ENCODE measurements at regions not wholly inside any gene's neighbourhood (a gene's known extent, or its start where the extent isn't known, plus 50 kb on each side); places are given as distances from the start of the nearest gene placed in this dataset.

DNA sequence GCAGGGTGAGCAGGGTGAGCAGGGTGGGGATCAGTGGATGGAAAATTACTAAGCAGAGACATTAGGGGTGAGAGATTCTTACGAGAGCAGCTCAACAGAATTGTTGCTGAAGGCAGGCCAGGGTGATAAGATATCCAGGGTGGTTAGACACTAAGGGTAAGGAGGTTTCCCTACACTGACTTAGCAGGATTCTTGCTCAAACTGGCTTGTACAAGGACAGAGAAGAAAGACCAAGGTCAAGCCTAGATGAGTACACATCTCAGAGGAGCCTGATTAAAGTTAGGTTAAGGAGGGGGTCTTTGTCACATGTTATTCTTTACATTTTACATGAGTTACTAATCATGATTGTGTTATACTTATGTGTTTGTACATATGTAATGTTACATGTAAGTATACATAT is 262.8 kb upstream of the FANCL start:
- peaks cover 2 to 5% of the 10 kb centered on the region in 2 donors for H3K27me3 Mint-ChIP-seq
- H3K4me1 Mint-ChIP-seq (ENCODE audit: low read depth in 2 of 2): no peaks in the 10 kb centered on the region
- no peaks in the 10 kb centered on the region for H3K36me3 Mint-ChIP-seq

DNA sequence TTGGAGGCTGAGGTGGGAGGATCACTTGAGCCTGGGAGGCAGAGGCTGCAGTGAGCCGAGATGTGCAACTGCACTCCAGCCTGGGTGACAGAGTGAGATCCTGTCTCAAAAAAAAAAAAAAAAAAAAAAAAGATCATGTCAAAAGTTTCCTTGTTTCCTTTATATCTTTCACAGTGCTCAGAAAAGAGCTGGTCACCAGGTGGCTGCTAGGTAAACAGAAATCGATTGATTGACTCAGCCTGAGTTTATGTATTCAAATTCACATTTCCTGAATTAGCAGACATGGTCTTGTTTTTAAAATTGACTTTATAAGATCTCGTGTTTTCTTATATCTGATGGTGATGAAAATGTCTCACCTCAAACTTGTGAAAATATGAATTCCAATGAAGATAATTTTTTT is 261.8 kb upstream of the FANCL start:
- Mint-ChIP-seq H3K27me3 (peaks cover under 1 to 5% of the 10 kb centered on the region in 2 donors), H3K36me3 (no peaks in the 10 kb centered on the region), H3K4me3 (no peak overlapping the region), H3K9me3 (no peaks in the 10 kb centered on the region), H3K4me1 (ENCODE audit: low read depth in 2 of 2) (no peaks in the 10 kb centered on the region), H3K27ac (no peak overlapping the region)
- DNase-seq (ENCODE audit: low spot score) (no peak), ATAC-seq (no peak)

More for the DNA sequence above, 262.8 kb upstream of the FANCL start:
- Mint-ChIP-seq H3K9me3 (no peaks in the 10 kb centered on the region), H3K27ac (no peak overlapping the region), H3K4me3 (no peak overlapping the region)
- ATAC-seq (no peak), DNase-seq (ENCODE audit: low spot score) (no peak)

DNA sequence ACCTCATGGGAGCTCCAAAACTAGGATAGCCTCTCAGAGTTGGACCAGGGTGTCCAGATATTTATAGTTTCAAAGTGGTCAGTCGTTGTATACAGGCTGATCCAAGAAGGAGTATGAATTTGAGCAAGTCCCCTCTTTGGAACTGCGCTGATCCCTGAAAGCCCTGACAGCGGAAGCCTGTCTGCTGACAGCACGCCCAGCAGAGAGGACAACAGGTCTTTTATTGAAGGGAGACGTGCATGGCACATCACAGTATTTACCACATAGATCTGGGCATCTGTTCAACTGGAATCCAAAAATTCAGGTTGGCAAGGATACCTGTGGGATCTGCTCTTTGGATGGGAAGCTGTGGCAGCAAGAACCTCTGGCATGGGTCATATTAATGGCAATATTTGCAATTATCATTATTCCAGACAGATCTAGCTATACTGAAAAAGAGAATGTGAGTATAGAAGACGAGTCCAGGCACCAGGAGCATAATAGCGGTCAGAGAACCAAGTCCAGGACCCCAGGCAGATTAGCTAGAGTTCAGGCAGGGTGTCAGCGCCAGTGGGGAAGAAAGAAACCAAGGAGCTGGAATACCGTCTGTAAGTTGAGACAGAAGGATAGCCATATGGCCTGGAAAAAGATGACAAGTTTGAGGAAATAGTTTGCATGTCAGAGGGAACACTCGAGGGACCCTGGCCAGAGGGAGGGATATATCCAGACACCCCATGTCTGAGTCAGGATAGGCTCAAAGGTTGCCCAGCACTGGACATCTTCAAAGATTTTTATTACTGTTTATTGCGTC is 260.4 kb upstream of the FANCL start:
- H3K4me1 Mint-ChIP-seq (ENCODE audit: low read depth in 2 of 2): no peaks in the 10 kb centered on the region
- H3K27ac Mint-ChIP-seq: no peak overlapping the region
- H3K4me3 Mint-ChIP-seq: no peak overlapping the region
- peaks cover 0 to 5% of the 10 kb centered on the region in 2 donors for H3K27me3 Mint-ChIP-seq
- DNase-seq (ENCODE audit: low spot score) (no peak), ATAC-seq (no peak)
- H3K36me3 Mint-ChIP-seq: no peaks in the 10 kb centered on the region
- H3K9me3 Mint-ChIP-seq: no peaks in the 10 kb centered on the region

DNA sequence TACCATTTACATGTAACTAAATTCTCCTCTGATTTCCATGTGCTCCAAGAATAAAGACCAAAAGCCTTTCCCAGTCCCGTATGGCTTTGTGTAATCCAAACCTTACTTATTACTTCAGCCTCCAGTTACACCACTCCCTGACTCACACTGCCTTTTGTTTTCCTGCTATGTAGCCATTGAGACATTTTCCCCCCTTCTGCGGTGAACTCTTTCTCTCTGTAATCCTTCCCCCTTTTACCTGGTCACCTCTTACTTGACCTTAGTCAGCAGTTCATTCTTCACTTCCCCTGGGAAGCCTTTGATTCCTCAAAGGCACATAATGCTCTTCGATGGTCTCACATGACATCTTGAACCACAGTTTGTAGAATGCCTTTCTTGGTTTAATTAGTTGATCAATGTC is 256.0 kb upstream of the FANCL start:
- Mint-ChIP-seq H3K9me3 (no peaks in the 10 kb centered on the region), H3K36me3 (no peaks in the 10 kb centered on the region), H3K4me3 (no peak overlapping the region), H3K4me1 (ENCODE audit: low read depth in 2 of 2) (no peaks in the 10 kb centered on the region), H3K27me3 (no peaks in the 10 kb centered on the region), H3K27ac (no peak overlapping the region)
- ATAC-seq (no peak), DNase-seq (ENCODE audit: low spot score) (no peak)

DNA sequence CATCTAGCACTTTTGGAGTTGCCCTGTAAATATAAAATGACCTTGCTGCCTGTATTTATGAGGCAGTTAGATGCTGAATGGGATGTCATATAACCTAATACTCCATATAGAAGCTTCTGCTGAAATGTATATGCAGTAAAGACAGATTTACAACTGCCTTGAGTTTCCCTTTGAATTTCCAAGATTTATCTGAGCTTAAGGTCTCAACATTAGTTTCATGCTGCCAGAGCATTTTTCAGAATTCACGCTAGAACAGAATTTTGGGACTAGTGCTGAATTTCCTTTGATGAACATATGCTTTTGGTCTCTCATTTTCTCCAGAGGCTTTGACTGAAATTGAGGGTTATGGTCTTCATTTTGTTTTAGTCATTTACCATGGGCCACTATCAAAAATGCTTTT is 254.7 kb upstream of the FANCL start:
- Mint-ChIP-seq H3K27ac (no peak overlapping the region), H3K4me1 (ENCODE audit: low read depth in 2 of 2) (no peaks in the 10 kb centered on the region), H3K27me3 (no peaks in the 10 kb centered on the region), H3K36me3 (no peaks in the 10 kb centered on the region), H3K9me3 (no peaks in the 10 kb centered on the region), H3K4me3 (no peak overlapping the region)
- DNase-seq (ENCODE audit: low spot score) (no peak), ATAC-seq (no peak)

DNA sequence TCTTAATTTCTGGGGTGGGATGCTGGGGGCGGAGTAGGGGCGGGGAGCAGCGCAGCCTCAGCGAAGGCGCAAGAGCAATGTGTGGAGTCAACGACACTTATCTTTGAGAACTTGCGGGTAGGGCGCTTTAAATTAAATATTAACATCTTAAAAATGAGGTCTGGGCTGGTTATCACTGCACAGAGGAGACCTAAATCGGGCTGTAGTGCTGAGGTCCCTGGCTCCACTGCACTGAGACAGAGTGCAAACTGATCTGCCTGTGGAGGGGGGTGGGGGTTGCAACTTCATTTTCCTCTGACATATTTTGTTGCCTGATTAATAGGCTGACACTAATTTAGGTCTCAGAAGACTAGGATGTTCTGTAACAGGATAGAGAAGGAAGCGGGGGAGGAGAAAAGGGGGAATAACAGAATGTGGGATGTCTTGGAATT is 253.0 kb upstream of the FANCL start:
- no peaks in the 10 kb centered on the region for H3K9me3 Mint-ChIP-seq
- H3K36me3 Mint-ChIP-seq: no peaks in the 10 kb centered on the region
- H3K27ac Mint-ChIP-seq: no peak overlapping the region
- DNase-seq (ENCODE audit: low spot score) (no peak), ATAC-seq (no peak)
- H3K4me1 Mint-ChIP-seq (ENCODE audit: low read depth in 2 of 2): no peaks in the 10 kb centered on the region
- no peak overlapping the region for H3K4me3 Mint-ChIP-seq
- H3K27me3 Mint-ChIP-seq: no peaks in the 10 kb centered on the region

DNA sequence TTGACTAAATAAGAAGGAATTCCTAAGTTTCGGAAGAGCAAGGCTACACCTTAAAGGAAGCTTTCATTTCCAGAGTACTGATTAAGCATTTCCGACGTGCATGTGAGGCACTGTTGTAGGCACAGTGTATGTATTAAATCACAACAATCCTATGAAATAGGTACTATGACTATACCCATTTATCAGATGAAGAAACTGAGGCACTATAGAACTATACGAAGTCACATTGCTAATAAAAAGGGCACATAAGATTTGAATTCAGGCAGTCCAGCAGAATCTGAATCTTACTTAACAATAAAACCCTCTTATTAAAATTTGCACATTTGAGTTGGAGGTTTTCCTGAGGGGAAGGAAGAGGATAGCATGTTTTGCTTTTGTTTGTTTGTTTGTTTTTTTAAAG is 243.5 kb upstream of the FANCL start:
- Mint-ChIP-seq H3K4me1 (ENCODE audit: low read depth in 2 of 2) (no peaks in the 10 kb centered on the region), H3K9me3 (no peaks in the 10 kb centered on the region), H3K27me3 (peaks cover 0 to 7% of the 10 kb centered on the region in 2 donors), H3K27ac (no peak overlapping the region), H3K4me3 (no peak overlapping the region), H3K36me3 (no peaks in the 10 kb centered on the region)
- no peak for ATAC-seq
- no peak for DNase-seq (ENCODE audit: low spot score)

DNA sequence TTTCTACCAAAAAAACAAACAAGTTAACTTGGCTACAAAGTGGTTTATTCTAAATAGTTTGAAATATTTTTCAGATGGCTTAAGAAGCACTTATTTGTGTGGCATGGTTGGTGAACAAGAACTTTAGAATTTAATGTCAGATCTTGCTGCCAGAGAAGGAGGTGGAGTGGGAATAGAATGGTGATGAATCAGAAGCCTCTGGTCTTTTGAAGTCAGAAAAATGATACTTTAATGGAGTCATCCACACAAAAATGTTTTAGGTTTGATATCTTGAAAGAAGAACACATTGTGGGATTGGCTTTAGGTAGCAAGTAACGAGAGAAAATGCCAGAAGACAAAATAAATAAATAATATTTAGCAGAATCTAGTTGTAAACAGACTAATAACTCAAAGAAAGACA is 243.1 kb upstream of the FANCL start:
- no peak overlapping the region for H3K27ac Mint-ChIP-seq

DNA sequence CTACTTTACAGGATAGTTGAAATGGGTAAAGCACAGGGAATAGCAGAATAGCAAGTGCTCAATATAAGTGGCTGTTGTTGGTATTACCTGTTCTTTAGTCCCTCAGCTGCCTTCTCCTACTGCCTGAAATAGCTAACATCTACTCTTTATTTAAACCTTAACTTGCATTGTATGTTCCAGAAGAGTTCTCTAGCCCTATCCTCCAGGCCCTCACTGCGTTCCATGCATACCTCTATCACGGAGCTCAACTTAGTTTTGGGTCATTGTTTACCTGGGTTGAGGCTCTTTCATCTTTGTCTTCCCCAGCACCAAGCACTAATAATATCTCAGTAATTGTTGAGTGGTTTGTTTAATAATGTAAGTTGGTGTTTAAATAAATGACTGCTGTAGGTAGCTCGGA is 242.2 kb upstream of the FANCL start:
- H3K4me3 Mint-ChIP-seq: no peak overlapping the region
- ATAC-seq (no peak), DNase-seq (ENCODE audit: low spot score) (no peak)
- peaks cover 0 to 7% of the 10 kb centered on the region in 2 donors for H3K27me3 Mint-ChIP-seq
- H3K36me3 Mint-ChIP-seq: no peaks in the 10 kb centered on the region
- no peak overlapping the region for H3K27ac Mint-ChIP-seq
- no peaks in the 10 kb centered on the region for H3K4me1 Mint-ChIP-seq (ENCODE audit: low read depth in 2 of 2)
- H3K9me3 Mint-ChIP-seq: no peaks in the 10 kb centered on the region

More for the DNA sequence above, 243.1 kb upstream of the FANCL start:
- Mint-ChIP-seq H3K4me3 (no peak overlapping the region), H3K4me1 (ENCODE audit: low read depth in 2 of 2) (no peaks in the 10 kb centered on the region), H3K36me3 (no peaks in the 10 kb centered on the region), H3K27me3 (peaks cover 0 to 7% of the 10 kb centered on the region in 2 donors), H3K9me3 (no peaks in the 10 kb centered on the region)
- ATAC-seq (no peak), DNase-seq (ENCODE audit: low spot score) (no peak)

DNA sequence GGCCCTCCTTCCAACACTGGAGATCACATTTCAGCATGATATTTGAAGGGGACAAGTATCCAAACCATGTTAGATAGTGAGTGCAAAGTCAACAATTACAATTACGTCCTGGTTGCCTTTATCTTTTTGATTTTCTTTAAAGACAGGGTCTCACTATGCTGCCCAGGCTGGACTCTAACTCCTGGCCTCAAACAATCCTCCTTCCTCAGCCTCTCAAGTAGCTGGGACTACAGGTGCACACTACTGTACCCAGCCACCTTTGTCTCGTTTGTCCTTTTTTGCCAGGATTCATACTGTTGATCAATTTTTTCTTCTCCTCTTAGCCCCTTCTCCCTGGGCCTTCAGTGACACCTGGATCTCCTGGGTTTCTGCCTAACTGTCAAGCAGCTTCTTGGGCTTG is 240.5 kb upstream of the FANCL start:
- H3K4me3 Mint-ChIP-seq: no peak overlapping the region
- H3K36me3 Mint-ChIP-seq: no peaks in the 10 kb centered on the region
- peaks cover 0 to 7% of the 10 kb centered on the region in 2 donors for H3K27me3 Mint-ChIP-seq
- no peaks in the 10 kb centered on the region for H3K4me1 Mint-ChIP-seq (ENCODE audit: low read depth in 2 of 2)
- no peaks in the 10 kb centered on the region for H3K9me3 Mint-ChIP-seq
- H3K27ac Mint-ChIP-seq: no peak overlapping the region
- no peak for DNase-seq (ENCODE audit: low spot score)
- ATAC-seq: no peak

DNA sequence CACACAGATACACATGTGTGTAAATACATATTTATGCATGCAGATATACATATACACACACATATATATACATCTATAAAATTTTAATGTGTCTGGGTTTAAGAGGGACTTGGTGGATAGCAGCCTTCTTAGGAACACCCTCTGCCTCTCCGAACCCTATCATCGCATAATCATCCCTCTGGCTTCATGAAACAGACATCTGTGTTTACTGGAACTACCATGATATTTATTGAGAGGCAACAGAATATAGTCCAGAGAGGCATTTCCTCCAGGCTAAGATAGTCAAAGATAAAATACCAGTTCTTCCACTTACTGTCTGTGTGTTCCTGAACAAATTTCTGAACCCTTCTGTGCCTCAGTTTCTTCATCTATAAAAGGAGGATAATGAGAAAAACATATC is 239.0 kb upstream of the FANCL start:
- DNase-seq (ENCODE audit: low spot score): no peak
- H3K9me3 Mint-ChIP-seq: no peaks in the 10 kb centered on the region
- no peak overlapping the region for H3K4me3 Mint-ChIP-seq
- no peaks in the 10 kb centered on the region for H3K4me1 Mint-ChIP-seq (ENCODE audit: low read depth in 2 of 2)
- H3K27ac Mint-ChIP-seq: no peak overlapping the region
- no peaks in the 10 kb centered on the region for H3K36me3 Mint-ChIP-seq
- no peak for ATAC-seq
- H3K27me3 Mint-ChIP-seq: peaks cover 0 to 7% of the 10 kb centered on the region in 2 donors

DNA sequence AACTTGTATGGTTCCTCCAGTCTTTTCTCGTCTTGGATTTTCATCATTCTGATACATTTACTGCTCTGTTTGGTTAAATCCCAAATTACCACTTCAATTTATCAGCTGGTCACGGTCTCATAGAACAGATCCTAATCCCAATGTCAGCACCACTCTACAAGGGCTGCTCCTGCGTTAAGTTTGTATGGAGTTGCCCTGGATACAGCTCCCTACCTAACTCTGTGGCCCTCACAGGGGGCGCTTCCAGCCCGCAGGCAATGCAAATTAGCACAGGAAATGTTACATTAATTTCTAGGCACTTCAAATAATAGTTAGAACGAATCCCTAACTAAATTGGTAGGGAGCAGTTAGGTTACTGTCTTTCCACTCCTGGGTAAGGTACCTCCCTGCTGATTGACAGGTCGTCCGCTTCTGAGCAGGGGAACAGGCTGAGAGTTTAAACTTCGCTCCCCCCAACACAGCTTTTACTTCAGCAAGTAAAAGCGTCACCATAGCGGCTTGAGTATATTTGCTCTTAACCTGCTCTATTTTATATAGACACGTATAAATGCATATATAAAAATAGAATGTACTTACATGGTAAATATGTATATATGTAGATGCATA is 238.5 kb upstream of the FANCL start:
- no peak for ATAC-seq

DNA sequence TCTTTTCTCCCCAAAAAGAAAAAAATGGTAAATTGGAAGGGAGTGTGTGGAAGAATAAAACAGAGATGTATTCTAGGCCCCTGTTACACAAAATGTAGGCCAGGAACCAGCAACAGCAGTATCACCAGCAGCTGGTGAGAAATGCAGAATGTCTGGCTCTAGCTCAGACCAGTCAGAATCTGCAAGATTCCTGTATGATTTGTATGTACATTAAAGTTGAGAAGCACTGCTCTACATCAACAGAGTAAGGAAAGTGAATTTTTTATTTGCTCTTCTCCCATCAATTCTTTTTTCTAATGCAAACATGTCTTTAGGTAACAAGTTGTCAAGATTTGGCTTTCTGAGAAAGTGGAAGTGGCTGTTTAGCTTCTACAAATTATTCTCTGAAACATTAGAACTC is 235.4 kb upstream of the FANCL start:
- H3K4me3 Mint-ChIP-seq: no peak overlapping the region
- DNase-seq (ENCODE audit: low spot score): no peak
- no peaks in the 10 kb centered on the region for H3K36me3 Mint-ChIP-seq
- peaks cover 0 to 6% of the 10 kb centered on the region in 2 donors for H3K27me3 Mint-ChIP-seq
- no peak overlapping the region for H3K27ac Mint-ChIP-seq
- no peaks in the 10 kb centered on the region for H3K9me3 Mint-ChIP-seq
- no peak for ATAC-seq
- H3K4me1 Mint-ChIP-seq (ENCODE audit: low read depth in 2 of 2): no peaks in the 10 kb centered on the region

More for the DNA sequence above, 238.5 kb upstream of the FANCL start:
- H3K9me3 Mint-ChIP-seq: no peaks in the 10 kb centered on the region
- H3K27me3 Mint-ChIP-seq: peaks cover 0 to 7% of the 10 kb centered on the region in 2 donors
- H3K27ac Mint-ChIP-seq: no peak overlapping the region
- H3K36me3 Mint-ChIP-seq: no peaks in the 10 kb centered on the region
- no peak for DNase-seq (ENCODE audit: low spot score)
- H3K4me3 Mint-ChIP-seq: no peak overlapping the region
- H3K4me1 Mint-ChIP-seq (ENCODE audit: low read depth in 2 of 2): no peaks in the 10 kb centered on the region

DNA sequence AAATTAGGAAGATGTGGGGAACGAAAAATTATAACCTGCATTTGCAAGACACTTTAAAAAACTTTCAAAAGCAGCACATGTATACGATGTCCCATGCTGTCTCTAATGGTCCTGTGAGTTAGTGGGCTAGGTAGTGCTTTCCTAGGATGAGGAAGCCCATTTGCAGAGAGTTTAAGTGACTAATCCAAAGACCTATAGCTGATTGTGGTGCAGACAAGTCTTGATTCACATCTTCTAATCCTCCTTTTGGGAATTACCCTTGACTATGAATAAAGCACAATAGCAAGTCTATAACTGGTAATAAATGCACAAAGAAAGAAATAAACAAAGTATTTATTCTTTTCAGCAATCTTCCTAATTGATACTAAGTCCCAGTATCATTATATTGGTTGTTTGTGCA is 234.6 kb upstream of the FANCL start:
- Mint-ChIP-seq H3K27ac (no peak overlapping the region), H3K27me3 (peaks cover 0 to 6% of the 10 kb centered on the region in 2 donors), H3K4me3 (no peak overlapping the region), H3K4me1 (ENCODE audit: low read depth in 2 of 2) (no peaks in the 10 kb centered on the region), H3K9me3 (no peaks in the 10 kb centered on the region), H3K36me3 (no peaks in the 10 kb centered on the region)
- DNase-seq (ENCODE audit: low spot score): no peak
- no peak for ATAC-seq

All from natural killer cell treated with Interleukin-12 subunit alpha and Interleukin-12 subunit beta and Interleukin-15 and Interleukin-18, amount 100 ng/mL, for 72 hours (primary cell).